A549 (cell line): ENCODE measurements at regions not wholly inside any gene's neighbourhood (a gene's known extent, or its start where the extent isn't known, plus 50 kb on each side); places are given as distances from the start of the nearest gene placed in this dataset.

Experiments
- CHD2 ChIP-seq: fragments of 150-350 bp; IDR thresholded peaks from 2 replicates; pipeline ENCODE4 v1.6.1; 2014; ENCODE audit warnings: low read length; ENCODE audit not compliant: partially characterized antibody
- CTCF ChIP-seq: fragments of >200 bp; sonication (Bioruptor Twin); formaldehyde crosslinking; IDR thresholded peaks from 3 replicates; pipeline ENCODE4 v1.5.1; 2016
- EP300 ChIP-seq, 2 experiments: fragments of >200 bp; sonication (Bioruptor Twin); formaldehyde crosslinking; IDR thresholded peaks; 2 replicates in 1 of 2; 3 replicates in 1 of 2; pipeline ENCODE4 v1.6.1; 2016 to 2017
- JUN ChIP-seq, 2 experiments: fragments of >200 bp; sonication (Bioruptor Twin); formaldehyde crosslinking; IDR thresholded peaks; 2 replicates in 1 of 2; 3 replicates in 1 of 2; pipeline ENCODE4 v1.6.1; 2016 to 2017
- PHF8 ChIP-seq: fragments of 200-600 bp; sonication (generic); IDR thresholded peaks from 2 replicates; pipeline ENCODE4 v1.6.1; 2016; ENCODE audit warnings: low read depth, mild to moderate bottlenecking, antibody characterized with exemption, moderate library complexity, borderline replicate concordance
- POLR2AphosphoS2 ChIP-seq: conservative IDR thresholded peaks from 2 replicates; pipeline ENCODE4 v1.6.1; 2012; ENCODE audit warnings: low read length, improper control_type of control experiment, inconsistent platforms
- RAD21 ChIP-seq, 2 experiments: fragments of >200 bp in 1 of 2; sonication (Bioruptor Twin) in 1 of 2; formaldehyde crosslinking in 1 of 2; IDR thresholded peaks in 1 of 2; conservative IDR thresholded peaks in 1 of 2; 2 replicates in 1 of 2; 3 replicates in 1 of 2; pipeline ENCODE4 v1.6.1; 2012 to 2018; ENCODE audit warnings: inconsistent platforms in 1 of 2
- TF ChIP-seq, protein P1 (sequence below): fragments of 450-650 bp; IDR thresholded peaks from 2 replicates; pipeline ENCODE4 v1.6.1; 2014; ENCODE audit warnings: antibody characterized with exemption

GRCh38 chr15:56792211-56792610 is 58.9 kb upstream of the ZNF280D start:
- TF ChIP-seq, protein P1, sequence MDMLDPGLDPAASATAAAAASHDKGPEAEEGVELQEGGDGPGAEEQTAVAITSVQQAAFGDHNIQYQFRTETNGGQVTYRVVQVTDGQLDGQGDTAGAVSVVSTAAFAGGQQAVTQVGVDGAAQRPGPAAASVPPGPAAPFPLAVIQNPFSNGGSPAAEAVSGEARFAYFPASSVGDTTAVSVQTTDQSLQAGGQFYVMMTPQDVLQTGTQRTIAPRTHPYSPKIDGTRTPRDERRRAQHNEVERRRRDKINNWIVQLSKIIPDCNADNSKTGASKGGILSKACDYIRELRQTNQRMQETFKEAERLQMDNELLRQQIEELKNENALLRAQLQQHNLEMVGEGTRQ = no peak
- TF ChIP-seq CTCF = no peak
- TF ChIP-seq JUN (IDR thresholded peaks at IDR 0.05) = no peak
- no peak for TF ChIP-seq RAD21 (conservative IDR thresholded peaks at IDR 0.05 in 1 of 2, IDR thresholded peaks at IDR 0.05 in 1 of 2)
- TF ChIP-seq CHD2 = no peak
- TF ChIP-seq POLR2AphosphoS2 = no peak
- no peak for TF ChIP-seq EP300 (IDR thresholded peaks at IDR 0.05)
- TF ChIP-seq PHF8 = no peak
